GM12878 (cell line): ENCODE measurements at regions not wholly inside any gene's neighbourhood (a gene's known extent, or its start where the extent isn't known, plus 50 kb on each side); places are given as distances from the start of the nearest gene placed in this dataset.

Source experiments
- ATAC-seq: fragments of 200-7000 bp; cut with Tn5 transposase; 3 replicates; pipeline ENCODE4 v1.9.1; 2020; ENCODE audit warnings: mild to moderate bottlenecking, moderate library complexity
- BruUV-seq: library from RNA; stranded (reverse); fragments of 400-500 nt; replicated peaks from 2 replicates; lab custom pipeline; 2021; lab: Mats Ljungman, UMichigan
- CTCF ChIA-PET: fragments of 300-600 bp; sonication (Branson Sonifier 250); formaldehyde crosslinking; extraction: SDS; loops from one replicate; lab custom pipeline; 2021; ENCODE audit warnings: inconsistent platforms; lab: Yijun Ruan, JAX
- POLR2A ChIA-PET: fragments of 350-600 bp; formaldehyde crosslinking; extraction: SDS; loops from one replicate; lab custom pipeline; 2021; ENCODE audit warnings: inconsistent platforms; lab: Charles Lee
- RAD21 ChIA-PET: fragments of 300-600 bp; sonication (Branson Sonifier 250); formaldehyde crosslinking; loops from one replicate; lab custom pipeline; 2023; ENCODE audit warnings: antibody characterized with exemption; ENCODE audit not compliant: unreplicated experiment; lab: Charles Lee
- SMC1A ChIA-PET: fragments of 300-600 bp; sonication (Branson Sonifier 250); formaldehyde crosslinking; loops from one replicate; lab custom pipeline; 2023; ENCODE audit not compliant: unreplicated experiment, uncharacterized antibody; lab: Charles Lee
- DNase-seq: peaks from one replicate; pipeline ENCODE4 v3.0.0-alpha.2; 2011; ENCODE audit warnings: low read depth, low spot score
- FAIRE-seq: peaks from 3 replicates; lab custom pipeline; 2011; peaks lifted over from hg19 to GRCh38; lab: Jason Lieb, UNC
- H2AFZ ChIP-seq: 2 replicates; pipeline ENCODE4 v1.6.0; 2011; ENCODE audit warnings: low read depth, low read length, control low read depth; ENCODE audit not compliant: control insufficient read depth
- H3K27ac ChIP-seq: 2 replicates; pipeline ENCODE4 v1.5.1; 2011; ENCODE audit warnings: control low read depth; ENCODE audit not compliant: control insufficient read depth, insufficient read depth
- H3K27me3 ChIP-seq, 2 experiments: replicated peaks in 1 of 2; 2 replicates each; pipeline versions ENCODE4 v1.6.0 to v1.6.1; 2011; ENCODE audit warnings: low read length in 1 of 2; ENCODE audit not compliant: control insufficient read depth in 2 of 2, insufficient read depth in 2 of 2
- H3K36me3 ChIP-seq, 2 experiments: 2 replicates each; pipeline ENCODE4 v1.5.1; 2011; ENCODE audit warnings: low read length in 1 of 2; ENCODE audit not compliant: control insufficient read depth in 2 of 2, insufficient read depth in 2 of 2
- H3K4me1 ChIP-seq: 2 replicates; pipeline ENCODE4 v1.6.1; 2011; ENCODE audit warnings: mild to moderate bottlenecking, low read length, moderate library complexity, mixed read lengths; ENCODE audit not compliant: control insufficient read depth, insufficient read depth
- H3K4me2 ChIP-seq: 2 replicates; pipeline ENCODE4 v1.6.0; 2011; ENCODE audit warnings: control low read depth; ENCODE audit not compliant: control insufficient read depth, insufficient read depth
- H3K4me3 ChIP-seq: fragments of 200-600 bp; sonication (generic); 2 replicates; pipeline ENCODE4 v1.5.1; 2016
- H3K79me2 ChIP-seq: 2 replicates; pipeline ENCODE4 v1.6.0; 2011; ENCODE audit warnings: low read length; ENCODE audit not compliant: control insufficient read depth, insufficient read depth
- H3K9ac ChIP-seq: 2 replicates; pipeline ENCODE4 v1.8.0; 2011; ENCODE audit warnings: low read length, control low read depth, mixed read lengths; ENCODE audit not compliant: control insufficient read depth, insufficient read depth
- H3K9me3 ChIP-seq: replicated peaks from 3 replicates; pipeline ENCODE4 v1.5.1; 2011; ENCODE audit warnings: mild to moderate bottlenecking, low read length; ENCODE audit not compliant: control insufficient read depth, insufficient read depth
- H4K20me1 ChIP-seq: 2 replicates; pipeline ENCODE4 v1.6.0; 2011; ENCODE audit not compliant: control insufficient read depth, insufficient read depth
- GABPA ChIP-seq: IDR thresholded peaks from 2 replicates; pipeline ENCODE4 v1.6.1; 2014; ENCODE audit warnings: antibody characterized with exemption, low read depth, mild to moderate bottlenecking, inconsistent platforms
- HDAC6 ChIP-seq: fragments of 200-600 bp; sonication (generic); IDR thresholded peaks from one replicate; pipeline ENCODE4 v1.8.0; 2017; ENCODE audit warnings: antibody characterized with exemption; ENCODE audit not compliant: unreplicated experiment
- IRF4 ChIP-seq: IDR thresholded peaks from 2 replicates; pipeline ENCODE4 v1.6.1; 2011; ENCODE audit warnings: low read depth, low read length
- SUZ12 ChIP-seq: fragments of 200-600 bp; sonication (generic); IDR thresholded peaks from one replicate; pipeline ENCODE4 v1.6.1; 2018; ENCODE audit warnings: antibody characterized with exemption, mild to moderate bottlenecking; ENCODE audit not compliant: unreplicated experiment
- ZNF687 ChIP-seq: fragments of 450-650 bp; IDR thresholded peaks from 2 replicates; pipeline ENCODE4 v1.6.1; 2017; ENCODE audit warnings: mild to moderate bottlenecking, moderate library complexity
- whole genome bisulfite sequencing: methylation state at CpG from one replicate; pipeline ENCODE4 v1.1.6; 2016; ENCODE audit warnings: low lambda C conversion rate; ENCODE audit not compliant: insufficient replicate concordance, insufficient coverage; ENCODE audit errors: missing lambda C conversion rate; 5-methylcytosine and 5-hydroxymethylcytosine counted together
- in situ Hi-C: fragments of 300-500 bp; cut with MboI; formaldehyde crosslinking; loops from 9 replicates; pipeline ENCODE4 v1.14.3; 2018; ENCODE audit warnings: mixed read lengths
- intact Hi-C: fragments of 100-400 bp; cut with micrococcal nuclease; formaldehyde crosslinking; loops from one replicate; pipeline ENCODE4 v1.14.2; 2022; ENCODE audit not compliant: unreplicated experiment
- TF ChIP-seq, protein P1 (sequence below): IDR thresholded peaks from 2 replicates; pipeline ENCODE4 v1.6.1; 2012; ENCODE audit warnings: low read depth, low read length, improper control_type of control experiment

DNA sequence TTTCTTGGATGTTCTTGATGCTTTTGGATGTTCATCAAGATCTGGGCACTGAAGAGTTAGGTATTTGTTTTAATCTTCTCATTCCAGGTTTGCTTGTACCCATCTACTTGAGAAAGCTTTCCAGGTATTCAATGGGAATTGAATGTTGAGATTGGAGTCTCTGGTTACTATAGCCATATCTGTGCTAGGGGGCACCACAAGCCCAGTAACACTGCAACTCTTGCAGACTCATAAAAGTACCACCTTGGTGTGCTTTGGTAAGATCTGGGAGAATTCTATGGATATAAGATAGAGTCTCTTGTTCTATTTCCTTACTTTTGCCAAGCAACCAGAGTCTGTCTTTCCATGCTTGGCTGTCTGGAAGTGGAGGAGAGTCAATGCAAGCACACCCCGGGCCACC, 518.9 kb upstream of the VRK2 start:
- 47% methylated on average over 1 of the region's 1 CpG for WGBS
- Histone ChIP-seq H2AFZ (no peak overlapping the region), H3K4me3 (no peak overlapping the region), H3K27me3 (no peaks in the 10 kb centered on the region), H3K9ac (no peak overlapping the region), H3K36me3 (no peaks in the 10 kb centered on the region), H3K4me2 (no peak overlapping the region), H3K79me2 (no peaks in the 10 kb centered on the region), H3K4me1 (no peaks in the 10 kb centered on the region), H4K20me1 (no peaks in the 10 kb centered on the region), H3K27ac (no peak overlapping the region), H3K9me3 (no peaks in the 10 kb centered on the region)
- ATAC-seq (no peak), DNase-seq (no peak), FAIRE-seq (no peak)
- BruUV-seq = no TSS peak
- CTCF ChIA-PET = interaction anchor here (0.6 kb wide), 1 partner anchor 675 kb away, joined by 3 read pairs; no protein-coding TSS in a partner anchor
- SMC1A ChIA-PET = no interaction called here
- TF ChIP-seq IRF4 = no peak
- TF ChIP-seq ZNF687 = no peak
- no peak for TF ChIP-seq HDAC6
- no peak for TF ChIP-seq SUZ12
- TF ChIP-seq GABPA = no peak
- TF ChIP-seq, protein P1, sequence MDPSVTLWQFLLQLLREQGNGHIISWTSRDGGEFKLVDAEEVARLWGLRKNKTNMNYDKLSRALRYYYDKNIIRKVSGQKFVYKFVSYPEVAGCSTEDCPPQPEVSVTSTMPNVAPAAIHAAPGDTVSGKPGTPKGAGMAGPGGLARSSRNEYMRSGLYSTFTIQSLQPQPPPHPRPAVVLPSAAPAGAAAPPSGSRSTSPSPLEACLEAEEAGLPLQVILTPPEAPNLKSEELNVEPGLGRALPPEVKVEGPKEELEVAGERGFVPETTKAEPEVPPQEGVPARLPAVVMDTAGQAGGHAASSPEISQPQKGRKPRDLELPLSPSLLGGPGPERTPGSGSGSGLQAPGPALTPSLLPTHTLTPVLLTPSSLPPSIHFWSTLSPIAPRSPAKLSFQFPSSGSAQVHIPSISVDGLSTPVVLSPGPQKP = no peak
- RAD21 ChIA-PET = no interaction called here
- in situ Hi-C loops (no loop called here), intact Hi-C loops (no loop called here)
- POLR2A ChIA-PET = no interaction called here
